GM18498 (cell line): ENCODE measurements at regions not wholly inside any gene's neighbourhood (a gene's known extent, or its start where the extent isn't known, plus 50 kb on each side); places are given as distances from the start of the nearest gene placed in this dataset.

Experiments
- ATAC-seq: cut with Tn5 transposase; IDR thresholded peaks from one replicate; pipeline ENCODE4 v1.9.1; 2021; ENCODE audit warnings: mild to moderate bottlenecking, moderate library complexity; ENCODE audit not compliant: unreplicated experiment

- ATAC-seq, result no peak
Measured at GRCh38 chr18:71598374-71598773, 945.8 kb downstream of the CBLN2 start.

GRCh38 chr18:71597219-71597618 lies 946.9 kb downstream of the CBLN2 start:
- no peak for ATAC-seq

- ATAC-seq, result no peak
Measured at GRCh38 chr18:71583252-71583651, 960.9 kb downstream of the CBLN2 start.

DNA sequence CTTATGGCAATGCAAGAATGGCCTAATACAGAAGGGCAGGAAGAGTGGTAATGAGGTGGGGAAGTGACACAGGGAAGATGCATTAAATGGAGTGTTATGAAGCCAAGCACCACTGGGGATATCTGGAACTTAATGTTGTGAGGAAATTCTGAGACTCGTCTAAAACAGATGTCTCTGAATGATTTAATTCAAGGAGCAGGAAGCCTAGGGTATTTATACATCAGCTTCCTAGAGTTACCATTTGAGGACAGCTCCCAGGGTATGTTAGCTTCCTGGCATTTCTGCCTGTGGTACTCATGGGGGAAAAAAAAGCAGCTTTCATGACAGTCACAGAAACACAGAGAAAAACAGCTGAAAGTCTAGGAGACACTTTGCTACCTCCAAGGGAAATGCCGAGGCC lies 989.5 kb downstream of the CBLN2 start:
- ATAC-seq, result no peak

GRCh38 chr18:71541643-71542042 lies 1002.5 kb downstream of the CBLN2 start:
- ATAC-seq, result no peak

DNA sequence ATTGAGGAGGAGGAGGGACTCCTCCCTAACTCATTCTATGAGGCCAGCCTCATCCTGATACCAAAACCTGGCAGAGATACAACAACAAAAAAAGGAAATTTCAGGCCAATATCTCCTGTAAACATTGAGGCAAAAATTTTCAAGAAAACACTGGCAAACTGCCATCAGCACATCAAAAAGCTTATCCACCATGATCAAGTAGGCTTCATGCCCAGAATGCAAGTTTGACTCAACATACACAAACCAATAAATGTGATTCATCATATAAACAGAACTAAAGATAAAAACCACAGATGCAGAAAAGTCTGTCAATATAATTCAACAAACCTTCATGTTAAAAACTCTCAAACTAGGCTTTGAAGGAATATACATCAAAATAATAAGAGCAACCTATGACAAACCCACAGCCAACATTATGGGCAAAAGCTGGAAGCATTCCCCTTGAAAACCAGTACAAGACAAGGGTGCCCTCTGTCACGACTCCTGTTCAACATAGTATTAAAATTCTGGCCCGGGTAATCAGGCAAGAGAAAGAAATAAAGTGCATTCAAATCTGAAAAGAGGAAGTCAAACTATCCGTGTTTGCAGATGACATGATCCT lies 1014.3 kb downstream of the CBLN2 start:
- ATAC-seq, result no peak

DNA sequence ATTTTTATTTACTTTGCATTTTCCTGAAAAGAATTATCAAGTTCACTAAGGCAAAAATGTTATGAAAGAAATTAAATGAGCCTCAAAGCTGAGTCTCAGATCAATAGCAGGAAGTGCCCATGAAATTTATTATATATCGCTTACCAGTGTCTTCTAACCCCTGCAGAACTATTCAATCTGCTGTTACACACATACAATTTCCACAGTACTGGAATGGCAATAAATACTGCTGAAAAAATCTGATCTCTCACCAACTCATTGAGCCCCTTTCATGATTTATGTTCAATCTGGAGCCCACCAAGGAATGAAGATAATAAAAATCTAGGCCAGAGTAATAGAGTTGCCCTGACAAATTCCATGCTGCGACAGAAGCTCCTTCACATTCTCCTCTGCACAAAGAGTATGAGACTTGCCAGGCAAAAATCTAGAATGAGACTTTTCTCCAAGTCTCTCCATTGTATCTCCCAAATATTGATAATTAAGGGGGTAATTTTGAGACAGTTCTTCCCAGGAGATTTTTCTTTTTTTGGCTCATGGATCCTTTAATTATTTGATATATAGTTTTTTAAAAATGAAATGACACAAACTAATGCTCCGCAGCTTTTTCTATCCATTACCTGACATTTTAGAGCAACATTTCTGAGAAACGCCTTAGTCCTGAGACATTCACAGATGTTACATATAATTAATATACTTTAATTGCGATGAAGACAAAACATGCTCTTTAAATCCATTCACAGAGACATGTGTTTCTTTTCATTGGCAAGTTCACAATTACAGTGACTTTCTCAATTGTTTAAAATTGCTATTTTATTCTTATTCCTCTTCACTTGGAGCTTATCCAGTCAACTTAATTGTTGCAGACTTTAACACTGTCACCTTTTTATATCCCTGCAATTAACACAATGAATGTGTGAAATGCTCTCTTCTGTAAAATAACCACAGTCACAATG lies 1020.4 kb downstream of the CBLN2 start:
- no peak for ATAC-seq

DNA sequence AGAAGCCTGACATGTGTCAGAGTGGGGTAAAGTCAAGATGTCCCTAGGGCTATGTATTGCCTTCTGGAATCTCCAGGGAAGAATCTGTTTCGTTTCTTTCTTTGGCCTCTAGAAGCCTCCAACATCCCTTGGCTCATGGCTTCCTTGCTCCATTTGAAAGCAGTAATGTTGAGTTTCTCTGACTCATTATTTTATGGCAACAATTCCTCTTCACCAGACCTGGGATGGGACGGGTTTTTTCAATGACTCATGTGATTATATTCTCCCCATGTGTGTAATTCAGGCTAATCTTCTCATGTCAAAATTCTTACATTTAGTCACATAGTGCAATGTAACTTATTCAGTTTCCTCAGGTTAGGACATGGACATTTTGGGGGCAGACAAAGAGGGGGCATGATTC lies 1038.6 kb downstream of the CBLN2 start:
- no peak for ATAC-seq

DNA sequence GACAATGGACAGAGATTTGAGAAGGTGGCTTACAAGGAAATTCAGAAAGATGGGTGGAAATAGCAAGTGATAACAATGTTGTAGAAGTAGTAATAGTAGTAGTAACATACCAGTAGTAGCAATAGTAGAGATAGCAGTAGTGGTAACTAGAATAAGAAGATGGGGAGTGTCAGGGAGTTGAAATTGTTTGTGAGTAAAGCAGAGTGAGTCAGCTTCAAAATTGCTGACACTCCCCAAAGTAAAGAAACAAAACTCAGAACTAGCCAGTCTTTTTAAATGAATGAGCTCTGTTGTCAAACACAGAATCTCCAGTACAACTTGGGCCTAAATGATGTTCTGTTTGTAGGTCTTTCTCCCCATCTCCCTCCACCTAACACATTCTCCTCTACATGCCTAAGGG lies 1040.9 kb downstream of the CBLN2 start:
- no peak for ATAC-seq

- no peak for ATAC-seq
Measured at GRCh38 chr18:71485611-71486010, 1058.5 kb downstream of the CBLN2 start.

GRCh38 chr18:71471963-71472725 lies 1072.0 kb downstream of the CBLN2 start:
- no peak for ATAC-seq

- ATAC-seq, result no peak
Measured at GRCh38 chr18:71456206-71456605, 1087.9 kb downstream of the CBLN2 start.

DNA sequence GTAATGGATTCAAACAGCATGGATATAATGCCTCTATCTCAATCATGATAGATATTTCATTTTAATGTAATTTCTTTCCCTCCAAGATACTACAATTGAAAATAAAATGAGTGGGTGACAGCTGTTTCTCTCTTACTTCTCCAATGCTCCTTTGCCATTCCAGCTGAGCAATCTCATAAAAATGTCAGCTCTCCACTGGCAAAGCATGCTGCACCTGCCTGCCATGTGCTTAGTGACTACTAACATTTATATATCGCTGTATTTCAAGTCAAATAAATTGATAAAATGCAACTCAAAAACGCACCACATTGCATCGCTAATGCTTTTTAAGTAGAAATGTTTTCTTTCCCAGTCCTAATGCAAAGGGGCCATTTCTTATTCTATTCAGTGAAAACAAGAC lies 1093.9 kb downstream of the CBLN2 start:
- no peak for ATAC-seq

DNA sequence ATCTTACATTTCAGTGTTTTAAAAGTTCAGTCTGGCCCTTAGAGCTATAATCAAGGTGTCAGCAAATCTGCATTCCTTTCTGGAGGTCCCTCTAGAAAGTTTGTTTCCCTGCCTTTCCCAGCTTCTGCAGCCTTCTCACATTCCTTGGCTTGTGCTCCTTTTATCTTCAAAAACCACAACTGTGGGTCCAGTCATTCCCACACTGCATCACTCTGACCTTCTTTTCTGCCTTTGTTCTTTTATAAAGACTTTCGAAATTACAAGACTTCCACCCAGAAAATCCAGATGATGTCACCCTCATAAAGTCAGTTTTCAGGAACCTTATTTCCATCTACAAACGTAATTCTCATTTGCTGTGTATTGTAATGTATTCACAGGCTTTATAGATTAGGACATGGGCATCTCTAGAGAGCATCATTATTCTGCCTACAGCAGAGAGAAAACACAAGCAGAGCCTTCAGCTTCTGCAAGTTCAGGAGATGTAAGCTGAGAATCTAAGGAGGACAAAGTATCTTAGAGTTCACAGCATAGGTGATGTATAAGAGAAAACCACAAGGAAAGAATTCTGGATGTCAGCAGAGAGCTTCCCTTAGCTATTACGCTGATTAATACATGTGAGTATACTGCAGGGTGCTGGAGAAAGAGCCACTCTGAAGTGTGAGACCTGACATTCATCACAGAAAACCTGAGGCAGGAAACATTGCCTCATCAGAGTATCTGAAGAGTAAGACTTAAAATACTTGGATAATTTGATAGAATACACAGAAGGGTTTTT lies 1100.2 kb downstream of the CBLN2 start:
- ATAC-seq, result no peak

- no peak for ATAC-seq
Measured at GRCh38 chr18:71442731-71443141, 1101.4 kb downstream of the CBLN2 start.

- no peak for ATAC-seq
Measured at GRCh38 chr18:71441156-71441555, 1103.0 kb downstream of the CBLN2 start.

GRCh38 chr18:71437511-71437910 lies 1106.6 kb downstream of the CBLN2 start:
- no peak for ATAC-seq

- no peak for ATAC-seq
Measured at GRCh38 chr18:71433373-71433772, 1110.8 kb downstream of the CBLN2 start.

DNA sequence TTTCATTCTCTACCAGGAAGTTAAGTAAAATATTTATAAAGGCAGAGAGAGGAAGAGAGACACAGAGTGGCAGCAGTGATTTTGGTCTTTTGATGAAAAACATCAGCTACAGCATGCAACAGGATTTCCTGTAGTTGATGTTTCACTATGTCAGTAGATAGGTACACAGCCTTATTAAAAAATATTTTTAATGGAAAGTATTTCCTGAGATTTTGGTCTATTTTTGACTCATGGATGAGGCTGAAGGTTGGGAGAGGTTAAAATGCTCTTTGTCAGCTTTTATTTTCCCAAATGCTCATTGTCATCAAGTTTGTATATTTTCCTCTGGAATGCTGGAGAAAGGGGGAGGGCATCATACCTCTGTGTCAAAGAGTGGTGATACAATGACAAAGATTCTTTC lies 1112.5 kb downstream of the CBLN2 start:
- ATAC-seq, result no peak

- no peak for ATAC-seq
Measured at GRCh38 chr18:71431171-71431570, 1113.0 kb downstream of the CBLN2 start.

DNA sequence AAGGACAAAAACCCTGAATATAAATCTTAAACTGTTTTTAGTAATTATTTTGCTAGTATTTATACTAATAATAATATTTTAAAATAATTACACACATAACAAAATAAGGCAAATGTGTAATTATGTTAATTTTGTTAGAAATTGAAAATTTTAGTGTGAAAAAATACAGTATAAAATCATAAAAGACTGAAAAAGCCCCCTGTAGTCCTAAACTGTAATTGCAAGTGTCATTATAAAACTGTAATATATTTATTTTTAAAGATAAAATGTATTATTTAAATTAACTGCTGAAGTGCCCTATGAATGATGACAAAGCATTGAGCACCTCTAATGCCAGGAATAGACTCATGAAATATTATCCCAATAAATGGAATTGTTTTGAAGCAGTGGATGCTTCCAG lies 1117.7 kb downstream of the CBLN2 start:
- ATAC-seq, result no peak
